HG02642 (cell line): ENCODE measurements at regions not wholly inside any gene's neighbourhood (a gene's known extent, or its start where the extent isn't known, plus 50 kb on each side); places are given as distances from the start of the nearest gene placed in this dataset.
A peak's percentile ranks its signal among the peaks of the same experiment; 100 is the strongest.

ENCODE experiments used
- ATAC-seq: cut with Tn5 transposase; IDR thresholded peaks from one replicate; pipeline ENCODE4 v1.9.1; 2021; ENCODE audit warnings: mild to moderate bottlenecking; ENCODE audit not compliant: unreplicated experiment, poor library complexity

GRCh38 chrX:7307720-7308119, 159.8 kb upstream of the PUDP start:
- ATAC-seq: no peak

- ATAC-seq: no peak
Measured at GRCh38 chrX:7294483-7294882, 146.5 kb upstream of the PUDP start.

- no peak for ATAC-seq
Measured at GRCh38 chrX:7286168-7286837, 138.3 kb upstream of the PUDP start.

GRCh38 chrX:7285765-7286164, 137.8 kb upstream of the PUDP start:
- ATAC-seq: no peak

GRCh38 chrX:7283741-7284140, 135.8 kb upstream of the PUDP start:
- ATAC-seq: no peak

GRCh38 chrX:7280520-7280919, 132.6 kb upstream of the PUDP start:
- no peak for ATAC-seq

- ATAC-seq: no peak
Measured at GRCh38 chrX:7272346-7272745, 124.4 kb upstream of the PUDP start.

GRCh38 chrX:7270933-7271332, 123.0 kb upstream of the PUDP start:
- ATAC-seq: no peak

- no peak for ATAC-seq
Measured at GRCh38 chrX:7269991-7270390, 122.0 kb upstream of the PUDP start.

- no peak for ATAC-seq
Measured at GRCh38 chrX:7269589-7269988, 121.6 kb upstream of the PUDP start.

GRCh38 chrX:7266288-7266687, 118.3 kb upstream of the PUDP start:
- ATAC-seq: no peak

- peak; percentile 82 for ATAC-seq
Measured at GRCh38 chrX:7264399-7264798, 116.4 kb upstream of the PUDP start.

- no peak for ATAC-seq
Measured at GRCh38 chrX:7263961-7264360, 116.0 kb upstream of the PUDP start.

GRCh38 chrX:7263330-7263729, 115.4 kb upstream of the PUDP start:
- no peak for ATAC-seq

- ATAC-seq: no peak
Measured at GRCh38 chrX:7262551-7262950, 114.6 kb upstream of the PUDP start.

GRCh38 chrX:7261672-7262332, 113.8 kb upstream of the PUDP start:
- peak; percentile 80 for ATAC-seq

GRCh38 chrX:7254144-7254543, 106.2 kb upstream of the PUDP start:
- ATAC-seq: no peak

GRCh38 chrX:7253565-7253964, 105.6 kb upstream of the PUDP start:
- ATAC-seq: no peak

GRCh38 chrX:7252013-7252610, 104.2 kb upstream of the PUDP start:
- ATAC-seq: no peak

- ATAC-seq: no peak
Measured at GRCh38 chrX:7247346-7247745, 99.4 kb upstream of the PUDP start.

GRCh38 chrX:7244405-7244804, 96.5 kb upstream of the PUDP start:
- ATAC-seq: no peak

GRCh38 chrX:7242613-7243012, 94.7 kb upstream of the PUDP start:
- peak; percentile 95 for ATAC-seq
